Endothelial cell of umbilical vein (primary cell): ENCODE measurements at regions not wholly inside any gene's neighbourhood (a gene's known extent, or its start where the extent isn't known, plus 50 kb on each side); places are given as distances from the start of the nearest gene placed in this dataset.
"Not testable (repeated sequence)": the region's sequence is repeated elsewhere in the genome, so short reads cannot be mapped to it uniquely, and the experiment has no call there.

Source experiments
- BruUV-seq: library from RNA; stranded (reverse); fragments of 400-500 nt; replicated peaks from 2 replicates; lab custom pipeline; 2021; lab: Mats Ljungman, UMichigan
- CTCF ChIA-PET: fragments of 300-600, 350-600 bp; sonication (Branson Sonifier 250); formaldehyde crosslinking; loops from one replicate; lab custom pipeline; 2021; ENCODE audit warnings: antibody characterized with exemption, inconsistent platforms; lab: Charles Lee
- POLR2A ChIA-PET: fragments of 300-600, 350-600 bp; sonication (Branson Sonifier 250); formaldehyde crosslinking; loops from one replicate; lab custom pipeline; 2021; ENCODE audit warnings: antibody characterized with exemption, inconsistent platforms; lab: Charles Lee
- DNase-seq: peaks from one replicate; pipeline ENCODE4 v3.0.0-alpha.2; 2011; ENCODE audit warnings: low read depth, low spot score
- FAIRE-seq: peaks from 2 replicates; lab custom pipeline; 2011; peaks lifted over from hg19 to GRCh38; lab: Jason Lieb, UNC
- H2AFZ ChIP-seq: 2 replicates; pipeline ENCODE4 v1.6.0; 2012; ENCODE audit warnings: low read depth, low read length, control low read depth, inconsistent platforms
- H3K27ac ChIP-seq: 2 replicates; pipeline ENCODE4 v1.5.1; 2011; ENCODE audit warnings: low read depth, mild to moderate bottlenecking, control low read depth, low read length, moderate library complexity; ENCODE audit not compliant: insufficient read depth
- H3K27me3 ChIP-seq, 2 experiments: 2 replicates each; pipeline versions ENCODE4 v1.6.0 to v1.6.1; 2011; ENCODE audit warnings: low read length in 2 of 2, mixed read lengths in 1 of 2; ENCODE audit not compliant: control insufficient read depth in 2 of 2, insufficient read depth in 2 of 2
- H3K36me3 ChIP-seq, 2 experiments: 2 replicates in 1 of 2; 3 replicates in 1 of 2; pipeline ENCODE4 v1.5.1; 2011; ENCODE audit warnings: low read length in 2 of 2, mild to moderate bottlenecking in 1 of 2, moderate library complexity in 1 of 2; ENCODE audit not compliant: control insufficient read depth in 2 of 2, insufficient read depth in 2 of 2; ENCODE audit errors: extremely low read depth in 1 of 2
- H3K4me1 ChIP-seq: 3 replicates; pipeline ENCODE4 v1.5.1; 2011; ENCODE audit warnings: mild to moderate bottlenecking, low read length; ENCODE audit not compliant: control insufficient read depth, insufficient read depth; ENCODE audit errors: extremely low read depth
- H3K4me2 ChIP-seq: 2 replicates; pipeline ENCODE4 v1.6.1; 2011; ENCODE audit warnings: low read length, control low read depth, mixed read lengths; ENCODE audit not compliant: insufficient read depth
- H3K4me3 ChIP-seq, 3 experiments: fragments of 200-600 bp in 1 of 3; sonication (generic), shearing (Covaris generic) in 1 of 3; replicated peaks in 1 of 3; 2 replicates each; pipeline ENCODE4 v1.5.1; 2011 to 2016; ENCODE audit warnings: control low read depth in 3 of 3, low read length in 3 of 3, mild to moderate bottlenecking in 2 of 3, inconsistent platforms in 1 of 3, low read depth in 1 of 3, moderate library complexity in 1 of 3; ENCODE audit not compliant: insufficient read depth in 1 of 3
- H3K79me2 ChIP-seq: 2 replicates; pipeline ENCODE4 v1.6.0; 2012; ENCODE audit warnings: low read length, inconsistent platforms; ENCODE audit not compliant: control insufficient read depth, insufficient read depth
- H3K9ac ChIP-seq: replicated peaks from 2 replicates; pipeline ENCODE3; 2011; ENCODE audit warnings: low read length, control low read depth; ENCODE audit not compliant: insufficient read depth; ENCODE audit errors: extremely low read depth
- H3K9me1 ChIP-seq: replicated peaks from 3 replicates; pipeline ENCODE4 v1.6.0; 2011; ENCODE audit warnings: mild to moderate bottlenecking, low read length; ENCODE audit not compliant: control insufficient read depth, insufficient read depth; ENCODE audit errors: extremely low read depth
- H3K9me3 ChIP-seq: replicated peaks from 2 replicates; pipeline ENCODE4 v1.5.1; 2012; ENCODE audit warnings: low read length, inconsistent platforms; ENCODE audit not compliant: control insufficient read depth, insufficient read depth
- H4K20me1 ChIP-seq: replicated peaks from 2 replicates; pipeline ENCODE3; 2011; ENCODE audit warnings: mild to moderate bottlenecking, low read length; ENCODE audit not compliant: control insufficient read depth, insufficient read depth; ENCODE audit errors: extremely low read depth
- EZH2 ChIP-seq: IDR thresholded peaks from 2 replicates; pipeline ENCODE4 v1.6.1; 2012; ENCODE audit warnings: borderline replicate concordance, low read depth, mild to moderate bottlenecking, moderate library complexity, low read length, inconsistent platforms; ENCODE audit not compliant: severe bottlenecking
- FOS ChIP-seq: IDR thresholded peaks from 2 replicates; pipeline ENCODE4 v1.6.1; 2011; ENCODE audit warnings: mild to moderate bottlenecking, low read length, moderate library complexity, borderline replicate concordance; ENCODE audit not compliant: insufficient read depth
- GATA2 ChIP-seq: IDR thresholded peaks from 2 replicates; pipeline ENCODE4 v1.7.0; 2011; ENCODE audit warnings: low read depth, mild to moderate bottlenecking, moderate library complexity, mixed read lengths, low read length; ENCODE audit not compliant: insufficient read length, insufficient read depth
- JUN ChIP-seq: IDR thresholded peaks from 2 replicates; pipeline ENCODE4 v1.6.1; 2011; ENCODE audit warnings: borderline replicate concordance, low read depth; ENCODE audit not compliant: insufficient read length, insufficient read depth
- MYC ChIP-seq: IDR thresholded peaks from one replicate; pipeline ENCODE4 v1.6.1; 2011; ENCODE audit warnings: mild to moderate bottlenecking, low read depth, low read length
- POLR2A ChIP-seq: IDR thresholded peaks from 2 replicates; pipeline ENCODE4 v1.6.1; 2012; ENCODE audit warnings: low read depth, mild to moderate bottlenecking, control low read depth, low read length
- POLR2AphosphoS5 ChIP-seq: IDR thresholded peaks from 2 replicates; pipeline ENCODE4 v1.6.1; 2012; ENCODE audit warnings: low read depth, mild to moderate bottlenecking, control low read depth, low read length, moderate library complexity; ENCODE audit not compliant: insufficient read depth
- dilution Hi-C: fragments of 300-500 bp; cut with MboI; formaldehyde crosslinking; loops from one replicate; pipeline ENCODE4 v1.15.0; 2019; ENCODE audit warnings: low sequenced_read_pairs; ENCODE audit not compliant: extremely low pct_ligation_motif_present
- intact Hi-C: fragments of 100-400 bp; cut with micrococcal nuclease; formaldehyde crosslinking; loops from one replicate; pipeline ENCODE4 v1.10.0; 2022
- TF ChIP-seq, protein P1 (sequence below): IDR thresholded peaks from 2 replicates; pipeline ENCODE4 v1.6.1; 2011; ENCODE audit not compliant: insufficient read depth, insufficient read length
- TF ChIP-seq, protein P2 (sequence below), 2 donors: IDR thresholded peaks; 1 replicate in 1 of 2; 2 replicates in 1 of 2; pipeline ENCODE4 v1.5.1; 2011; ENCODE audit warnings: low read length in 2 of 2, mild to moderate bottlenecking in 2 of 2, moderate library complexity in 2 of 2, control low read depth in 1 of 2, inconsistent platforms in 1 of 2, low read depth in 1 of 2; ENCODE audit not compliant: insufficient read depth in 1 of 2; ENCODE audit errors: extremely low read depth in 1 of 2

DNA sequence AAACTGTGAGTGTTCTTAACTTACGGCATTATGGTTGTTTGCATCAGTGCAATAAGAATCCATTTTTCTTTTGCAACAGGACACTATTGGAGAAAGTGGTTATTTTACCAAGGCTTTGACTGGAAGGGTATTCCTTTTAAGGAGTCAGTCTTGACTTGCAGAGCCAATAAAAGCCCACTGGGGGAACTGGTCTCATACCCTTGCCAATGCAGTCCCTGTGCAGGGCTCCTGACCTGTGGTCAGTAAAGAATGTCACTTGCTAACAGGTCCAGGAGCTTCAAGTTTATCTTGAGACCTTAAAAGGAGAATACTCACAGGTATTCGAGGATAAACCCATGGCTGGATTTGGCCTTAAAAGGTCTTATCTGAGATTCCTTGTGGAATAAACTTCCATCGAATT, 227.8 kb upstream of the GBE1 start:
- H2AFZ ChIP-seq: no peak overlapping the region
- no peaks in the 10 kb centered on the region for H3K79me2 ChIP-seq
- no peak overlapping the region for H3K9ac ChIP-seq
- H3K4me3 ChIP-seq: no peak overlapping the region
- no peaks in the 10 kb centered on the region for H3K9me3 ChIP-seq
- dilution Hi-C loops: no loop called here
- no peak overlapping the region for H3K4me2 ChIP-seq
- H3K4me1 ChIP-seq: no peaks in the 10 kb centered on the region
- POLR2A ChIA-PET: no interaction called here
- no peaks in the 10 kb centered on the region for H4K20me1 ChIP-seq
- CTCF ChIA-PET: no interaction called here
- H3K36me3 ChIP-seq: no peaks in the 10 kb centered on the region
- TF ChIP-seq, protein P1, sequence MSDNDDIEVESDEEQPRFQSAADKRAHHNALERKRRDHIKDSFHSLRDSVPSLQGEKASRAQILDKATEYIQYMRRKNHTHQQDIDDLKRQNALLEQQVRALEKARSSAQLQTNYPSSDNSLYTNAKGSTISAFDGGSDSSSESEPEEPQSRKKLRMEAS: no peak
- TF ChIP-seq EZH2 (no peak), MYC (no peak), POLR2A (no peak), FOS (no peak), POLR2AphosphoS5 (no peak), JUN (no peak), GATA2 (no peak)
- TF ChIP-seq, protein P2, sequence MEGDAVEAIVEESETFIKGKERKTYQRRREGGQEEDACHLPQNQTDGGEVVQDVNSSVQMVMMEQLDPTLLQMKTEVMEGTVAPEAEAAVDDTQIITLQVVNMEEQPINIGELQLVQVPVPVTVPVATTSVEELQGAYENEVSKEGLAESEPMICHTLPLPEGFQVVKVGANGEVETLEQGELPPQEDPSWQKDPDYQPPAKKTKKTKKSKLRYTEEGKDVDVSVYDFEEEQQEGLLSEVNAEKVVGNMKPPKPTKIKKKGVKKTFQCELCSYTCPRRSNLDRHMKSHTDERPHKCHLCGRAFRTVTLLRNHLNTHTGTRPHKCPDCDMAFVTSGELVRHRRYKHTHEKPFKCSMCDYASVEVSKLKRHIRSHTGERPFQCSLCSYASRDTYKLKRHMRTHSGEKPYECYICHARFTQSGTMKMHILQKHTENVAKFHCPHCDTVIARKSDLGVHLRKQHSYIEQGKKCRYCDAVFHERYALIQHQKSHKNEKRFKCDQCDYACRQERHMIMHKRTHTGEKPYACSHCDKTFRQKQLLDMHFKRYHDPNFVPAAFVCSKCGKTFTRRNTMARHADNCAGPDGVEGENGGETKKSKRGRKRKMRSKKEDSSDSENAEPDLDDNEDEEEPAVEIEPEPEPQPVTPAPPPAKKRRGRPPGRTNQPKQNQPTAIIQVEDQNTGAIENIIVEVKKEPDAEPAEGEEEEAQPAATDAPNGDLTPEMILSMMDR (IDR thresholded peaks at IDR 0.05; ENCODE audit: extremely low read depth in 1 of 2, insufficient read depth in 1 of 2, low read depth in 1 of 2, low read length in 2 of 2): no peak
- no peak overlapping the region for H3K27ac ChIP-seq
- DNase-seq (no peak), FAIRE-seq (no peak)
- H3K9me1 ChIP-seq: no peaks in the 10 kb centered on the region
- intact Hi-C loops: no loop called here
- BruUV-seq: no TSS peak
- H3K27me3 ChIP-seq: no peaks in the 10 kb centered on the region

DNA sequence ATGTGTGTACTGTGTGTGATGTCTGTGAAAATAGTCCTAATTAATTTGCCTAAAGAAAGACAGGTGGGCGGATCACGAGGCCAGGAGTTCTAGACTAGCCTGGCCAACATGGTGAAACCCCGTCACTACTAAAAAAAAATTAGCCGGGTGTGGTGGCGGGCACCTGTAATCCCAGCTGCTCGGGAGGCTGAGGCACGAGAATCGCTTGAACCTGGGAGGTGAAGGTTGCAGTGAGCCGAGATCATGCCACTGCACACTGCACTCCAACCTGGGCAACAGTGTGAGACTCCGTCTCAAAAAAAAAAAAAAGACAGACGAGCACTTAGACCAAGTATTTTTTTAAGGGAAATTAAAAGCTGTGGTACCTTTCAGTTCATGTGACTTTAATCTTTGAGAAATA, 226.0 kb upstream of the GBE1 start:
- H3K4me1 ChIP-seq, H3K4me2 ChIP-seq, dilution Hi-C loops, H3K9me1 ChIP-seq, H3K9ac ChIP-seq, intact Hi-C loops, H3K9me3 ChIP-seq, H2AFZ ChIP-seq, FAIRE-seq, H3K27ac ChIP-seq, H3K27me3 ChIP-seq, BruUV-seq, CTCF ChIA-PET, POLR2A ChIA-PET, H4K20me1 ChIP-seq, H3K4me3 ChIP-seq, DNase-seq, H3K79me2 ChIP-seq, H3K36me3 ChIP-seq: not testable (repeated sequence)
